SK-N-SH treated with all-trans-retinoic acid at 6 μM for 48 hours (cell line): ENCODE measurements at regions not wholly inside any gene's neighbourhood (a gene's known extent, or its start where the extent isn't known, plus 50 kb on each side); places are given as distances from the start of the nearest gene placed in this dataset.

Source experiments
- ATAC-seq: fragments of 200-7000 bp; cut with Tn5 transposase; 3 replicates; pipeline ENCODE4 v1.9.1; 2020; ENCODE audit warnings: mild to moderate bottlenecking, moderate library complexity
- ARNTL ChIP-seq: fragments of 450-650 bp; formaldehyde crosslinking; IDR thresholded peaks from 2 replicates; pipeline ENCODE4 v1.5.0; 2020; ENCODE audit warnings: low read depth, mild to moderate bottlenecking, moderate library complexity, borderline replicate concordance
- BACH2 ChIP-seq: fragments of 250-450 bp; sonication (Bioruptor Pico); IDR thresholded peaks from 2 replicates; pipeline ENCODE4 v1.9.0; 2021; ENCODE audit warnings: mild to moderate bottlenecking, borderline replicate concordance
- CSRNP3 ChIP-seq: fragments of 250-450 bp; sonication (Bioruptor Pico); IDR thresholded peaks from 2 replicates; pipeline ENCODE4 v1.5.1; 2021; ENCODE audit warnings: mild to moderate bottlenecking, moderate library complexity
- GLIS3 ChIP-seq: fragments of 250-450 bp; sonication (Bioruptor Pico); IDR thresholded peaks from 2 replicates; pipeline ENCODE4 v1.5.0; 2020; ENCODE audit warnings: mild to moderate bottlenecking, moderate library complexity
- ISL1 ChIP-seq: fragments of 250-450 bp; sonication (Bioruptor Pico); IDR thresholded peaks from 2 replicates; pipeline ENCODE4 v2.1.2; 2022; ENCODE audit warnings: mild to moderate bottlenecking, moderate library complexity
- OSR1 ChIP-seq: fragments of 250-450 bp; sonication (Bioruptor Pico); IDR thresholded peaks from 2 replicates; pipeline ENCODE4 v1.8.0; 2022; ENCODE audit warnings: moderate library complexity, mild to moderate bottlenecking, inconsistent platforms
- PATZ1 ChIP-seq: fragments of 250-450 bp; sonication (Bioruptor Pico); IDR thresholded peaks from 2 replicates; pipeline ENCODE4 v1.8.0; 2020; ENCODE audit warnings: mild to moderate bottlenecking, moderate library complexity, borderline replicate concordance
- RARB ChIP-seq: fragments of 250-450 bp; sonication (Bioruptor Pico); IDR thresholded peaks from 2 replicates; pipeline ENCODE4 v1.8.0; 2021; ENCODE audit warnings: mild to moderate bottlenecking, moderate library complexity
- SNAI2 ChIP-seq: fragments of 250-450 bp; sonication (Bioruptor Pico); IDR thresholded peaks from 2 replicates; pipeline ENCODE4 v1.5.0; 2020; ENCODE audit warnings: mild to moderate bottlenecking, moderate library complexity
- TCF4 ChIP-seq: fragments of 250-450 bp; sonication (Bioruptor Pico); IDR thresholded peaks from 2 replicates; pipeline ENCODE4 v1.8.0; 2021; ENCODE audit warnings: mild to moderate bottlenecking, moderate library complexity, borderline replicate concordance
- TOX ChIP-seq: fragments of 250-450 bp; sonication (Bioruptor Pico); IDR thresholded peaks from 2 replicates; pipeline ENCODE4 v1.8.0; 2021; ENCODE audit warnings: mild to moderate bottlenecking, moderate library complexity, borderline replicate concordance
- ZFP3 ChIP-seq: fragments of 250-450 bp; sonication (Bioruptor Pico); IDR thresholded peaks from 2 replicates; pipeline ENCODE4 v1.5.0; 2020; ENCODE audit warnings: mild to moderate bottlenecking, moderate library complexity
- ZFP30 ChIP-seq: fragments of 450-650 bp; formaldehyde crosslinking; IDR thresholded peaks from 2 replicates; pipeline ENCODE4 v1.5.0; 2022; ENCODE audit warnings: mild to moderate bottlenecking, moderate library complexity
- ZNF8 ChIP-seq: fragments of 450-650 bp; formaldehyde crosslinking; IDR thresholded peaks from 2 replicates; pipeline ENCODE4 v1.5.0; 2020; ENCODE audit warnings: mild to moderate bottlenecking, moderate library complexity
- TF ChIP-seq, protein P1 (sequence below): fragments of 250-450 bp; sonication (Bioruptor Pico); IDR thresholded peaks from 2 replicates; pipeline ENCODE4 v1.5.0; 2020; ENCODE audit warnings: mild to moderate bottlenecking, moderate library complexity
- TF ChIP-seq, protein P2 (sequence below): fragments of 250-450 bp; sonication (Bioruptor Pico); IDR thresholded peaks from 2 replicates; pipeline ENCODE4 v1.5.1; 2020; ENCODE audit warnings: low read depth, mild to moderate bottlenecking, moderate library complexity

GRCh38 chr5:162248107-162248713, 180.6 kb downstream of the GABRG2 start:
- TF ChIP-seq RARB (CRISPR knock-in tag) (no peak), ZFP30 (CRISPR knock-in tag) (no peak), ISL1 (CRISPR knock-in tag) (no peak), BACH2 (CRISPR knock-in tag) (no peak), PATZ1 (CRISPR knock-in tag) (no peak), ZNF8 (CRISPR knock-in tag) (no peak)
- TF ChIP-seq, protein P1, sequence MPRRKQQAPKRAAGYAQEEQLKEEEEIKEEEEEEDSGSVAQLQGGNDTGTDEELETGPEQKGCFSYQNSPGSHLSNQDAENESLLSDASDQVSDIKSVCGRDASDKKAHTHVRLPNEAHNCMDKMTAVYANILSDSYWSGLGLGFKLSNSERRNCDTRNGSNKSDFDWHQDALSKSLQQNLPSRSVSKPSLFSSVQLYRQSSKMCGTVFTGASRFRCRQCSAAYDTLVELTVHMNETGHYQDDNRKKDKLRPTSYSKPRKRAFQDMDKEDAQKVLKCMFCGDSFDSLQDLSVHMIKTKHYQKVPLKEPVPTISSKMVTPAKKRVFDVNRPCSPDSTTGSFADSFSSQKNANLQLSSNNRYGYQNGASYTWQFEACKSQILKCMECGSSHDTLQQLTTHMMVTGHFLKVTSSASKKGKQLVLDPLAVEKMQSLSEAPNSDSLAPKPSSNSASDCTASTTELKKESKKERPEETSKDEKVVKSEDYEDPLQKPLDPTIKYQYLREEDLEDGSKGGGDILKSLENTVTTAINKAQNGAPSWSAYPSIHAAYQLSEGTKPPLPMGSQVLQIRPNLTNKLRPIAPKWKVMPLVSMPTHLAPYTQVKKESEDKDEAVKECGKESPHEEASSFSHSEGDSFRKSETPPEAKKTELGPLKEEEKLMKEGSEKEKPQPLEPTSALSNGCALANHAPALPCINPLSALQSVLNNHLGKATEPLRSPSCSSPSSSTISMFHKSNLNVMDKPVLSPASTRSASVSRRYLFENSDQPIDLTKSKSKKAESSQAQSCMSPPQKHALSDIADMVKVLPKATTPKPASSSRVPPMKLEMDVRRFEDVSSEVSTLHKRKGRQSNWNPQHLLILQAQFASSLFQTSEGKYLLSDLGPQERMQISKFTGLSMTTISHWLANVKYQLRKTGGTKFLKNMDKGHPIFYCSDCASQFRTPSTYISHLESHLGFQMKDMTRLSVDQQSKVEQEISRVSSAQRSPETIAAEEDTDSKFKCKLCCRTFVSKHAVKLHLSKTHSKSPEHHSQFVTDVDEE: no peak
- ATAC-seq: peak; percentile 50; the same call in 2 of the 3 replicates

DNA sequence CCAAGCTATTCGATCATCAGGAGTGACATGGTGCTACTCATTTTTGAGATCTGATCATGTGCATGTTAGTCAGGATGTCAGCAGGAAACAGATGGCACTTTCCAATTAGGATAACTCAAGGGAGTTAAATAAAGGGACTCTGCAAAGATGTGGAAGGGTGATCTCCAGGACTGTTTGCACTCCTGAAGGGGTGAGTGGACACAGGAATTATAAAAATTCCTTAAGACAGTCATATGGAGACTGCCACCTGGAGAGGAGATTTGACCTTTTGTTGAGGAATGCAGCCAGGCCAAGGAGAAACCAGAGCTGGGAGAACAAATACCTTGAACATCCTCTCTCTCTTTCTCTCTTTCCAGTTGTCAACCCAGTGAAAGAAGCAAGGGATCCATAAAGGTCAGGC, 189.1 kb downstream of the GABRG2 start:
- ATAC-seq: no peak

DNA sequence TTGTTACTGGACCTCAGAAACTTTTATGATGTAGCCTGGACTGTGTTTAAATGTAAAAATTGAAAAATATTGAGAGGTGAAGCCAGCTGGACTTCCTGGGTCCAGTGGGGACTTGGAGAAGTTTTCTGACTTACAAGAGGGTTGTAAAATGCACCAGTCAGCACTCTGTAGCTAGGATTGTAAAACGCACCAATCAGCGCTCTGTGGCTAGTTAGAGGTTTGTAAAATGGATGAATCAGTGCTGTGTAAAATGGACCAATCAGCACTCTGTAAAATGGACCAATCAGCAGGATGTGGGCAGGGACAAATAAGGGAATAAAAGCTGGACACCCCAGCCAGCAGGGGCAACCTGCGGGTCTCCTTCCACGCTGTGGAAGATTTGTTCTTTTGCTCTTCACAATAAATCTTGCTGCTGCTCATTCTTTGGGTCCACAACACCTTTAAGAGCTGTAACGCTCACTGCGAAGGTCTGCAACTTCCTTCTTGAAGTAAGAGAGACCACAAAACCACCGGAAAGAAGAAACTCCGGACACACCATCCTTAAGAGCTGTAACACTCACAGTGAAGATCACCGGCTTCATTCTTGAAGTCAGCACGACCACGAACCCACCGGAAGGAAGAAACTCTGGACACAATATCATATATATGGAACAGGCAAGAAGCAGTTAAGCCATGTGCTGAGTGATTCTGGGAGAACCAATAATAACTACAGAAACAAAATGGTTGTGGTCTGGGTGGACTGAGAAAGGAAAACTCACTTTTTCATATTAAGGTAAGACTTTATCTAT, 201.3 kb downstream of the GABRG2 start:
- TF ChIP-seq, protein P1: no peak
- TF ChIP-seq CSRNP3 (no peak), ZFP30 (CRISPR knock-in tag) (no peak), TOX (CRISPR knock-in tag) (no peak), OSR1 (no peak)
- ATAC-seq: no peak

More for the DNA sequence above, 189.1 kb downstream of the GABRG2 start:
- TF ChIP-seq CSRNP3 (no peak), SNAI2 (CRISPR knock-in tag) (no peak)

GRCh38 chr5:162272417-162272816, 204.8 kb downstream of the GABRG2 start:
- ATAC-seq: no peak
- TF ChIP-seq ZFP3 (CRISPR knock-in tag): no peak
- no peak for TF ChIP-seq ISL1 (CRISPR knock-in tag)
- TF ChIP-seq GLIS3: no peak
- TF ChIP-seq, protein P1: no peak
- TF ChIP-seq TCF4 (CRISPR knock-in tag): no peak
- TF ChIP-seq OSR1: no peak
- no peak for TF ChIP-seq BACH2 (CRISPR knock-in tag)
- TF ChIP-seq ARNTL (CRISPR knock-in tag): no peak
- TF ChIP-seq, protein P2, sequence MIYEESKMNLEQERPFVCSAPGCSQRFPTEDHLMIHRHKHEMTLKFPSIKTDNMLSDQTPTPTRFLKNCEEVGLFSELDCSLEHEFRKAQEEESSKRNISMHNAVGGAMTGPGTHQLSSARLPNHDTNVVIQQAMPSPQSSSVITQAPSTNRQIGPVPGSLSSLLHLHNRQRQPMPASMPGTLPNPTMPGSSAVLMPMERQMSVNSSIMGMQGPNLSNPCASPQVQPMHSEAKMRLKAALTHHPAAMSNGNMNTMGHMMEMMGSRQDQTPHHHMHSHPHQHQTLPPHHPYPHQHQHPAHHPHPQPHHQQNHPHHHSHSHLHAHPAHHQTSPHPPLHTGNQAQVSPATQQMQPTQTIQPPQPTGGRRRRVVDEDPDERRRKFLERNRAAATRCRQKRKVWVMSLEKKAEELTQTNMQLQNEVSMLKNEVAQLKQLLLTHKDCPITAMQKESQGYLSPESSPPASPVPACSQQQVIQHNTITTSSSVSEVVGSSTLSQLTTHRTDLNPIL (CRISPR knock-in tag): no peak
- TF ChIP-seq CSRNP3: no peak
- TF ChIP-seq RARB (CRISPR knock-in tag): no peak
- TF ChIP-seq TOX (CRISPR knock-in tag): no peak
- TF ChIP-seq ZNF8 (CRISPR knock-in tag): no peak
